Right renal pelvis (tissue), 4 donors: ENCODE measurements at regions not wholly inside any gene's neighbourhood (a gene's known extent, or its start where the extent isn't known, plus 50 kb on each side); places are given as distances from the start of the nearest gene placed in this dataset.

Experiments used
- DNase-seq, 4 donors: peaks; one replicate each; pipeline ENCODE4 v3.0.0-alpha.2; 2013; ENCODE audit warnings: low read depth in 4 of 4, low spot score in 3 of 4, missing footprints in 1 of 4

GRCh38 chr11:70695086-70695960, 297.0 kb downstream of the CTTN start:
- DNase-seq = no peak

- no peak for DNase-seq
Observed at GRCh38 chr11:70696076-70696475, 297.7 kb downstream of the CTTN start.

GRCh38 chr11:70696564-70696963, 298.2 kb downstream of the CTTN start:
- DNase-seq = no peak

GRCh38 chr11:70697701-70698100, 299.4 kb downstream of the CTTN start:
- DNase-seq = no peak

- DNase-seq = no peak
Observed at GRCh38 chr11:70698871-70699270, 300.5 kb downstream of the CTTN start.

- no peak for DNase-seq
Observed at GRCh38 chr11:70699294-70700221, 301.2 kb downstream of the CTTN start.

GRCh38 chr11:70700453-70700852, 302.1 kb downstream of the CTTN start:
- no peak for DNase-seq

- no peak for DNase-seq
Observed at GRCh38 chr11:70700871-70701270, 302.5 kb downstream of the CTTN start.

- no peak for DNase-seq
Observed at GRCh38 chr11:70702040-70702648, 303.8 kb downstream of the CTTN start.

GRCh38 chr11:70703141-70704064, 305.1 kb downstream of the CTTN start:
- DNase-seq = no peak

- DNase-seq = no peak
Observed at GRCh38 chr11:70705097-70705496, 306.8 kb downstream of the CTTN start.

GRCh38 chr11:70705930-70706329, 307.6 kb downstream of the CTTN start:
- DNase-seq = no peak

GRCh38 chr11:70707821-70708220, 309.5 kb downstream of the CTTN start:
- DNase-seq = no peak

GRCh38 chr11:70709596-70709995, 311.3 kb downstream of the CTTN start:
- no peak for DNase-seq

- no peak for DNase-seq
Observed at GRCh38 chr11:70710192-70710591, 311.9 kb downstream of the CTTN start.

GRCh38 chr11:70710601-70711000, 312.3 kb downstream of the CTTN start:
- DNase-seq = no peak

- no peak for DNase-seq
Observed at GRCh38 chr11:70711095-70711910, 313.0 kb downstream of the CTTN start.

GRCh38 chr11:70711911-70712185, 313.5 kb downstream of the CTTN start:
- DNase-seq = no peak

GRCh38 chr11:70712471-70712870, 314.1 kb downstream of the CTTN start:
- no peak for DNase-seq
